SK-N-DZ (cell line): ENCODE measurements at regions not wholly inside any gene's neighbourhood (a gene's known extent, or its start where the extent isn't known, plus 50 kb on each side); places are given as distances from the start of the nearest gene placed in this dataset.
"Not testable (repeated sequence)": the region's sequence is repeated elsewhere in the genome, so short reads cannot be mapped to it uniquely, and the experiment has no call there.

Source experiments
- DNase-seq: peaks from one replicate; pipeline ENCODE4 v3.0.0-alpha.2; 2015; ENCODE audit warnings: low spot score

DNA sequence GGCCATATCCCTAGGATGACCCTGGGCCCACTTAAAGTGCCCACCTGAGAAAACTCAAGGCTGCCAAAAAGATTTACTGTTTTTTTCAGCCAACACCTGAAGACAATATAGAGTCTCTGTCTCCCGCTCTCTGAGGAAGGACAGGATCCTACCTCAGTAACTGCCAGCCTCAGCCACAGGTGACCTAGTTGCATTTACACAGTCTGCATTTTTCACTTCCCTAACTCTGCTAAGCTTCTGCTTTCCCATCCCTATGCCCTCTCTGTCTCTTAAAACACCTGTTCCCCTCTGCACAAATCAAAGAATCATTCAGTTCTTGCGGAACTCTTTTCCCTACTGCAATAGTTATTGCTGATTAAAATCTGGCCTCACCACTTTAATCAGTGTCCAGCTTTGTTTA is 609.5 kb downstream of the UQCRFS1 start:
- DNase-seq = no peak

DNA sequence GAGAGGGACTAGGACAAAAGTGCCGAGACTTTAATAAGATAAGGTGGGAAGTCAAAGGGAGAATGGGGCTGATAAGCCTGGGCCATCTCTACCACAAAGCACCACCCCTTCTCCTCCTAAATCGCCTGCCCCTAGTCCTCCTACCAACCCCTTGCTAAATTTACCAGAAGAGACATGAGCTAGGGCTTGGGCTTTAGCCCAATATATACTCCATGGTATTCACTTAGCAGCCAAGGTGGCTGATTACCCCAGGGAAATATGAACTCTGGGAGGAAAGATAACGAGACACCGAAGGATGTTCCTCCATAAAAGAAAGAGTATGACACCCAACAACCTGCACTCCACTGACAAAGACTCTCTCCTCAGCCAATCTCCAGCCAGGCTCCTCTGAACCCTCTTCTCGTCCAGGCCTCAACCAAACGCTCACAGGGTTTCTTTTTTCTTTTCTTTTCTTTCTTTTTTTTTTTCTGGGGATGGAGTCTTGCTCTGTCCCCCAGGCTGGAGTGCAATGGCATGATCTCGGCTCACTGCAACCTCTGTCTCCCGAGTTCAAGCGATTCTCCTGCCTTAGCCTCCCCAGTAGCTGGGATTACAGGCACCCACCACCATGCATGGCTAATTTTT is 610.2 kb downstream of the UQCRFS1 start:
- DNase-seq = no peak

DNA sequence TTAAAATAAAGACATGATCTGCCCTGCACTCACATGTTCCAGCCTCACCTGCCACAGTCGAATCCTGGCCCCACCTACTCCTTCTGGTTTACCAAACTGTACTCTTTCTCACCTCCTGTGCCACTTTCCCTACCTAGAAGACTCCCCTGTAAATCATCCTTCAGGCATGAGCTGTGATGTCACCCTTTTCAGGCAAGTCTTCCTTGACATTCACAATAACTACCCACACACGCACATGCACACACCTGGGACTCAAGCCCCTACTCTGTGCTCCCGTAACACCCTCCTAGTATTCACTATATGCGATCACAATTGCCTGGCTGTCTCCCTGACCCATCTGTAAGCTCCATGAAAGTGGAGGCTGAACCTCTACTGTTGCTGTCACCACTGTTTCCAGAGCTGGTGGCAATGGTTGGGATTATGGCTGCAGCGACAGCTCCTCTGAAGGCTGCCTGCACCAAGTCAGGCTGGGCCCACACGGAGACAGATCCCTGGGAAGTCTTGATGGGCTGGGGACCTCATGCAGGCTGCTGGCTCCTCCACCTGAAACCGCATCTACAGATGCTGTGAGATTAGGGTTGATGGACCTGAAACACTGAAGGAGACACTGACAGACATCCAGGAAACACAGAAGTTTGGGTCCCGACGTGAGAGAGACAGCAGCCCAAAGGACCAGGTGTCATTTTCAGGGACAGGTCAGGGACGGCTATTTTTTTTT is 611.1 kb downstream of the UQCRFS1 start:
- no peak for DNase-seq

DNA sequence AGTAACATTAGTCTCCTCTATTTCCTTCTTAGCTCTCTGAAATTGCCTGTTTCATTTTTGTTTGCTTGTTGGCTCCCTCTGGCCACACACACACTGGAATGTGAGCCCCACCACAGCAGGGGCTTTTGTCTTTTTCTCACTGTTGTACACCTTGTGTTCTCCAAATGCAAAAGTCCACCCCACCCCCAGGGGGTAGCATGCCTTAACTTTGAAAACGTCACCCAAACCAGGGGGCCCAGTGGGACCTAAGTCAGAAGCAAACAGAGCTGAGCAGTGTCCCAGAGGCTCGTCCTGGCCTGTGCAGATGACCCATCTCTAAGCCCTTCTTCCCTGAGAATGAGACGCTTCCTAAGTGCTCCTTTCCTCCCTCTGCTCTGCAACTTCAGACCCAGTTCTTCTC is 614.1 kb downstream of the UQCRFS1 start:
- no peak for DNase-seq

DNA sequence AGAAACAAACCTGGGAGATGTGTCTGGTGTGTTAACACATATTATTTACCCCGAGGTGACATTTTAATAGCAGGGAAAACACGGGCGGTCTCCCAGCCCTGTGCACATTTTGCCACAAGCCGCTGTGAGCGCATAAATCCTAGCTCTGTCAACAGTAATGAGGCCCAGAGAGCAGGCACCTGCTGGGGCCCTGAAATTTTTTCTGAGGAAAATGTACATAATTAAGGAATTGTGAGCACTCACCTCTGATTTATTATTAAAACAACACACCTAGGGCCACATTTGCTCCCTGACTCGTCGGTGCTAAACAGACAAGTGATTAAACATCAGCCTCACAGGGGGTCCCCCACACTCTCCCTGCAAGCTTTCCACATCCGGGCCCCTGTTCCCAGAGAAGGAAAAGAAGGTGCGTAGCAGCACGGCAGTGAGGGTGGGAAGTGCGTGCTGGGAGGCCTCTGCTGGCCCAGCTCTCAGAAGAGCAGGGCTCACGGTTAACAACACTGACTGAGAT is 616.3 kb downstream of the UQCRFS1 start:
- DNase-seq = no peak

DNA sequence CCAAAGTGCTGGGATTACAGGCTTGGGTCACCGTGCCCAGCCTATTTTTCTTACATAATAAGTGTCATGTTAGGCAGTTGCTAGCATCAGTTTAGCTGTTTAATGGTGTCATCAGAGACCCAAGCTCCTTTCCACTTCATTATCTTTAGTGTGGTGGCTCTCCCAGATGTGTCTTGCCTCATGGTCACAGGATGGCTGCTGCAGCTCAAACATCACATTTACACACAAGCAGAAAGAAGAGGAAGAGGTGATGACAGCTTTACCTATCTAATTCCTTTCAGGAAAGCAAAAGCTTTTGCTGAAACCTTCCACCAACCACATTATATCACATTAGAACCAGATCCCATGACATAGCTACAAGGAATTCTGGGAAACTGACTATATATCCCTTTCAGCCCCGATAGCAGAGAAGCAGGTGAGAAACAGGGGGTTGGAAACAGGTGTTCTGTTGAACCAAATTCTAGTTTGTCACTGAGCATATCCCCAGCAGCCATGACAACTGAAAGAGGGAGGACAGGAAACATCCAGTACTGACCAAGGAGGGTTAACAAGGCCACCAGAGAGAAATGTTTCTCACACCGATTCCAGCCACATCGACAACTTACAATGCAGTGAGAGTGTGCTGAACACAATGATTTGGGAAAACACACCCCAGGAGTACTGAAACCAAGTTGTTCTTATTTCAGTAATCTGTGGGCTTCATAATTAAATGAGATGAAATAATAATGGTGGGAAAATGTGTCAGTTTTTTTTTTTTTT is 617.0 kb downstream of the UQCRFS1 start:
- no peak for DNase-seq

DNA sequence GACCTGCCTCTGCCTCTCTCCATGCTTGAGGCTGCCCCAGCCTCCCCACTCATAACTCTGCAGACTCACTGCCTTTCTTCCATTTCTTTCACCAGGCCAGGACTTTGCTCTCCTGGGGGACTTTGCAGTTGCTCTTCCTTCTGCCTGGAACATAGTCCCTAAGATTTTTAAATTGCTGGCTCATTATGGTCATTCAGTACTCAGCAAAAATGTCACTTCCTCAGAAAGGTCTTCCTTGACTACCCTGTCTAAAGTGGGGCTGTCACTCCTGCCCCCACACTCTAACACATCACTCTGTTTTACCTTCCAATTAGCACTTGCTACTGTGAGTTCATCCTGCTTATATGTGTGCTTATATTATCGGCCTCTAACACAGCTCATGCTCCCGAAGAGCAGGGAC is 618.2 kb downstream of the UQCRFS1 start:
- no peak for DNase-seq

DNA sequence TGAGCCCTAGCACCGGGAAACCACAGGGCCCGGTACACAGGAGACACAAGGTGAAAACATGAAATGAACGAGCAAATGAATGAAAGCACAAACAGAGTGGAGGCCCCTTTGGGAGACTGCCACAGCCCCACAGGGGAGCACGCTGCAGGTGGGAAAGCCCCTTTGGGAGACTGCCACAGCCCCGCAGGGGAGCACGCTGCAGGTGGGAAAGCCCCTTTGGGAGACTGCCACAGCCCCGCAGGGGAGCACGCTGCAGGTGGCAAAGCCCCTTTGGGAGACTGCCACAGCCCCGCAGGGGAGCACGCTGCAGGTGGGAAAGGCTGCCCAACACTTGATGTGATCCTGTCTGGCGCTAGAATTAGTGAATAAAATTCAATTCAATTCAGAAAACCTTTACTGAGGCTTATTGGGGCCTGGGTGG is 623.0 kb downstream of the UQCRFS1 start:
- DNase-seq = not testable (repeated sequence)

DNA sequence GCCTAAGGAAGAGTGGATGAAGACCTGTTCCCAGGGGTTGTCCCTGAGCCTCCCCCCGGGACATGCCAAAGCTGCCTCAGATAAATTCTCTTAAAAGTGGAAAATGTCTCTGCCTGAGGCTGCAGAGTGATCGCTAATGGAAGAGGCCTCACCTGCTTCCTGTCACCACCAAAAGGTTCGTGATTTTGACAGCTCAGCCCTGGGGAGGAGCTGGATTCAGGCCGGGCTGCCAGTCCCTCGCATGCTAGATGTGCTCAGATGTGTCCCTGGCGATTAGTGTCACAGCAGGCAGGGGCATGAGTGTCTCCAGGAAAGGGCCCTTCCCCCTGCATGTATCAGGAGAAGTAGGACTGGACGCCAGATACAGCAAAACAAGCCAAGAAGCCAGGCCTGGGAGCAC is 626.5 kb downstream of the UQCRFS1 start:
- peak; percentile 37 for DNase-seq

DNA sequence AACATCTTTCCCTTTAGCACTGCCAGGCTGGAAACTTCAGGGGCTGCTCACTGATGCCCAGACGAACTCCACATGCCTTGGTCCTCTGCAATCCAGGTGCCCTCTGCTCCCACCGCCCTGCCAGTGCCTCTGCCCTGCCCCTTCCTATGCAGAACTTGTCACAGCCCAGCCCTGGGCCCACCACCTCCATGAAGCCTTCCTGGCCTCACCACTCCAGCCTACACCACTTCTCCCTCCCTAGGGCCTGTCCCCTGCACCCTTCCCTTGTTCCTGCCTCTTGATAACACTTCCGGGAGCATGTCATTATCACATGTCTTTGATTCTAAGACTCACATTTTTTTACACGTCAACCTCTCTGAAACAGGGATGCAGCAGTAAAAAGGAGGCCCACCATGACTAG is 627.2 kb downstream of the UQCRFS1 start:
- DNase-seq = no peak

DNA sequence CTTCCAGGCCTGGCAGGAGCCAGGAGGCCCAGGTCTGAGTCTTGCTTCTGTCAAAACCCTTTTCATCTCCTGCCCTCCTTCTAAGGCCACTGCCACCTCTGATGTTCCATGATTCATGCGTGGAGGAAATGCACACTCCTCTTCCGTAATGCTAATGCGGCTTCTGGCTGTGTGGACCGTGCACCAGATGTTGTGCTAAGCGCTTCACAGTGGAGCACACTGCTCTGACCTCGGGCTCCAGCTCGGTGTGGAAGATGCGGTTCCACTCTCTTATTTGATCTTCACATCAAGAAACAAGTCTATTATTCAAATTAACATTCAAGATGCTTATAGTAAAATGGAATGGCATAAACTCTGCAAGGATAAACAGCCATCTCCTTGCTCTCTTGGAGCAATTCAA is 629.2 kb downstream of the UQCRFS1 start:
- DNase-seq = no peak

DNA sequence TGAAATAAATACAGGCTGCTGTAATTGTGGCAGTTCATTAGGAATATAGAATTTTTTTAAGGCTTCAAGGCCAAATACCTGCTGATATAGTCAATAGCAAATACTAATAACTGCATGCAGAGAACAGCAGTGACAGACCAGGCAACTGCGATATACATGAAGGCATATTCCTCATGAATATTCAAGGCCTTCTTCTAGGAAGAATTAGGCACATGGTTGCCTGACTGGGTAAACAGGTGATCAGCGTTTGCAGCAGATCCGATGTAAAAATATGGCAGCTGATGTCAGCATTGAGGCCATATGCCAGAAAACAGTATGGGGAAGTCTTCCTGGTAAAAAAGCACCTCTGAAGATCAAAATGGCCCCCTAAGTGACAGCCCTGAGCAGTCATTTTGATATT is 629.7 kb downstream of the UQCRFS1 start:
- DNase-seq = no peak

DNA sequence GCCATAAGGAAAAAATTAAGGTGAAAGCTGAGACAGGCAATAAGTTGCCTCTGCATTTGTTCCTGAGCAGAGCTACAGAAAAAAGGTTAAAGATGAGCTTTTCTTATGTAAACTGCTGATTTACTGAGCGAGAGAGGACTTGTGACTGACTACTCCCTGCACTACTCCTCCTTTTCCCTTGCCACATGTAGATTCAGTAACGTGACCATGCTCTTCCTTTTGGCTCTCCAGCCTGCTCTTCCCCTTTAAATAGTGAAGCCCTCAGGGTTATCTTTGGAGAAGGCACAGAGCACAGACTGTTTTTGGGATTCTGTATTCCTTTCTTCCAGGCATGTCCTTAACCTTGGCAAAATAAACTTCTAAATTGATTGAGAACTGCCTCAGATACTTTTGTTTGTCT is 630.2 kb downstream of the UQCRFS1 start:
- no peak for DNase-seq

DNA sequence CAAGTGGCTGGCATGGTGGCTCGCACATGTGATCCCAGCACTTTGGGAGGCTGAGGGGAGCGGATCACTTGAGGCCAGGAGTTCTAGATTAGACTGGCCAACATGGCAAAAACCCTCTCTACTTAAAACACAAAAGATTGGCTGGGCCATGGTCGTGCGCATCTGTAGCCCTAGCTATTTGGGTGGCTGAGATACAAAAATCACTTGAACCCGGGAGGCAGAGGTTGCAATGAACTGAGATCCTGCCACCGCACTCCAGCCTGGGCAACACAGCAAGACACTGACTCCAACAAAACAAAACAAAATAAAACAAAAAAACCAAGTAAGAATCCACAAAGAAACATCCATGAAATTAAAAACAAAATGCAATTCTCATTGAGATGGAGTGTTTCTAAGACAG is 630.6 kb downstream of the UQCRFS1 start:
- no peak for DNase-seq

DNA sequence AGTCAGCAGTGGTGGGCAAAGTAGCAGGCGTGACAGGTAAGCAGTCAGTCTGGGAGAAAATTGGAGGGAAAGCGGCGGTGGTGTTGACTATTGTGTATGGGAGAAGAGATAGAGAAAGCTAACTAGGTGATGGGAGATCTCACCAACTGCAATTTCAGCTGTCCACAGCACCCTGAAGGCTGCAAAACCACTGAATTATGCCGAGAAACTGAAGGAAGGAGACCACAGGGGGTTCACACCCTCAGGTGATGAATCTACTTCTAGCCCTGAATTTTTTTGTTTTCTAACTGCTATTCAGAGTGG is 631.5 kb downstream of the UQCRFS1 start:
- DNase-seq = no peak

DNA sequence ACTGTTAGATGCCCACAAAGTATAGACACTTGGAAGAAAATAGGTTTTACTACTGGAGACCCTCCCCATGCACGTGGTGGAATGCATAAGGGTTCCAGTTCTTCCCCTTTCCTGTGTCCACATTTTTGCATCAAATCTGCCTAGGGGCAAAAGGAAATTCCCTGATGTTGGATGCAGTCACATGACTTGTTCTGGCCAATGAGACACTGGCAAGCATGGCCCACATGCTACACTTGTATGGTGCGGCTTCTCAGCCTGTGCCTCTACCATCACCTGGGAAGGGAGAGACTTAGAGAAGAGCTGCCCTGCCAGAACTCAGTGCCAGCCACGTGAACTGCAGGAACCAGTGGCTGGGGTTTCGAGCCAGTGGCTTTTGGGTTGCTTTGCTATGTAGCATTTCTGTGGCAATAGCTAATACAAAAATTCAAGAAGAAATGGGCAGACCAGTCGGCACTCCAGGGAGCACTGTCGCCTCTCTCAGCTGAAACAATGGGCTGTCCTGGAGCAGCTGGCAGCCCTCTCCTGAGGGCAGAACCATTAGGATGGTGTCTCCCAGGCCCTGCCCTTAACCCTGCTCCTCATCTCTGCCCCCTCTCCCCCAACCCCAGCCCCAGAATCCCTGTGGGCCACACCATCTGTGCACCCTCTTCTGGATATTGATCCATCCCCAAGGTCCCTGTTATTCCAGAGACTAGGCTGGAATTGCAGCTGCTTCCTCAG is 634.0 kb downstream of the UQCRFS1 start:
- no peak for DNase-seq

DNA sequence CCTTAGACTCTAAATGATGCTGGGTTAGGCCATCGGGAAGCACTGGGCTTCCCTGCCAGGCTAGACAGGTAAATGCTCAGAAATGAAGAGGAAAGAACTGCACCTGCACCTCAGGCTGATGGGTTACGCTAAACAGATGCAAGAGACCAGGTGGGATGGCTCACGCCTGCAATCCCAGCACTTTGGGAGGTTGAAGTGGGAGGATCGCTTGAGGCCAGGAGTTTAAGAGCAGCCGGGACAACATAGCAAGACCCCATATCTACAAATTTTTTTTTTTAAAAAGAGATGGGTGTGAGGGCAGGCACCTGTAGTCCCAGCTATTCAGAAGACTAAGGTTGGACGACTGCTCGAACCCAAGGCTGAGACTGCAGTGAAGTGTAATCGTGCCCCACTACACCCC is 634.7 kb downstream of the UQCRFS1 start:
- DNase-seq = no peak

DNA sequence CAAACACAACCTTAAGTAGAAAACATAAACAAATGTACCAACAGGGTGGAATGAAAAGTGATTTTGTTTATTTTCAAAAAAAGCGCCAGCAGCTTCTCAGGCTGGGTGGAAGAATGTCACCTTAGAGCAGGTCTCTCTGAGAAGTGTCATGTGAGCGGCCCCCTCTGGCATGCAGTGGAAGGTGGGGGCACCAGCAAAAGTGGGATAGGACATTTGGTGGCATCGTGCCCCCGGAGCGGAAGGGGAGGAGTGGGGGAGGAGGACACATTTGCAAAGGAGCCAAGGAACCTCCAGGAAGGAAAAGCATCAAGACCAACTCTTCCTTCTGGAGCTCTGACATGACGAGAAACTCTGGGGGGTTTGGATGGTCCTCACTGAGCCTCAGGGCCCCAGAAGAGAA is 635.3 kb downstream of the UQCRFS1 start:
- DNase-seq = no peak

DNA sequence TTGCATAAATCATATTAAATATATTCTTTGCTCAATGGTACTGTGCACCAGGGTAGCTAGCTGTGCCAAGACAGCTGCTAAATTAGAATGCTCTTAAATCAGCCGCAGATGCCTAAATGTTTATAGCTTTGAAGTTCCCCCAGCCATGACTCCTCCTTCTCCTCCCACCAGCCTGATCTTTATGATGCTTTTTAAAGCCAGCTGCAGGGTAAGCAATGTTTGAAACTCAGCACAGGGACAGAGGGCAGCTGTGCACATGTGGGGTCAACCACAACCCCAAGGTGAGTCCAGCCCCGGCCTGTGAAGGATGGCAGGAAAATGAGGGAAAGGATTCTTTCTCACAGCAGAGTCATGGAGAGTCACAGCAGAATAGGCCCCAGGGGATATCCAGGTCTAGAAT is 635.7 kb downstream of the UQCRFS1 start:
- no peak for DNase-seq

DNA sequence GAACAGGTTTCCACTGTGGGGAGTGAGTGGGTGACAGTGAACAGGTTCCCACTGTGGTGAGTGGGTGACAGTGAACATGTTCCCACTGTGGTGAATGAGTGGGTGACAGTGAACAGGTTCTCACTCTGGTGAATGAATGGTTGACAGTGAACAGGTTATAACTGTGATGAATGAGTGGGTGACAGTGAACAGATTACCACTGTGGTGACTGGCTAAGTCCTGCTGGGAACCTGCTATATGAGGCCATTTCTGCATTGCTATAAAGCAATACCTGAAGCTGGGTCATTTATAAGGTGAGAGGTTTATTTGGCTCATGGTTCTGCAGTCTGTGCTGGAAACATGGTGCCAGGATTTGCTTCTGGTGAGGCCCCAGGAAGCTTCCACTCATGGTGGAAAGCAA is 637.1 kb downstream of the UQCRFS1 start:
- no peak for DNase-seq

DNA sequence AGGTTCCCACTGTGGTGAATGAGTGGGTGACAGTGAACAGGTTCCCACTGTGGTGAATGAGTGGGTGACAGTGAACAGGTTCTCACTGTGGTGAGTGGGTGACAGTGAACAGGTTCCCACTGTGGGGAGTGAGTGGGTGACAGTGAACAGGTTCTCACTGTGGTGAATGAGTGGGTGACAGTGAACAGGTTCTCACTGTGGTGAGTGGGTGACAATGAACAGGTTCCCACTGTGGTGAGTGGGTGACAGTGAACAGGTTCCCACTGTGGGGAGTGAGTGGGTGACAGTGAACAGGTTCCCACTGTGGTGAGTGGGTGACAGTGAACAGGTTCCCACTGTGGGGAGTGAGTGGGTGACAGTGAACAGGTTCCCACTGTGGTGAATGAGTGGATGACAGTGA is 637.6 kb downstream of the UQCRFS1 start:
- DNase-seq = not testable (repeated sequence)

DNA sequence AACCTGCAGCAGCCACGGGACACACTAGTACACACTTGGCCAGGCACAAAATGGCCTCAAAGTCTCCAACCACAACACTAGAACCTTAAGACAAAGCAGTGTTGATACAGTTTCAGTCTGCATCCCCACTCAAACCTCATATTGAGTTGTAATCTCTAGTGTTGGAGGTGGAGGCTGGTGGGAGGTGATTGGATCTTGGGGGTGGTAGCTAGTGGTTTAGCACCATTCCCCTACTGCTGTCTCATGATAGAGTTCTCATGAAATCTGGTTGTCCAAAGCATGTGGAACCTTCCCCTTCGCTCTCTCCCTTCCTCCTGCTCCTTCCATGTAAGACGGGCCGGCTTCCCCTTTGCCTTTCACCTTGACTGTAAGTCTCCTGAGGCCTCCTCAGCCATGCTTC is 638.7 kb downstream of the UQCRFS1 start:
- DNase-seq = no peak
